Thoracic aorta (tissue), 2 donors: ENCODE measurements at regions not wholly inside any gene's neighbourhood (a gene's known extent, or its start where the extent isn't known, plus 50 kb on each side); places are given as distances from the start of the nearest gene placed in this dataset.
"Not testable (repeated sequence)": the region's sequence is repeated elsewhere in the genome, so short reads cannot be mapped to it uniquely, and the experiment has no call there.

ENCODE experiments used
- ATAC-seq: fragments of 150-250 bp; one replicate; pipeline ENCODE4 v1.8.0; 2017; ENCODE audit warnings: low read depth; ENCODE audit not compliant: insufficient number of reproducible peaks, low FRiP score
- DNase-seq: peaks from one replicate; pipeline ENCODE4 v3.0.0-alpha.2; 2020; ENCODE audit warnings: low spot score
- H3K27ac ChIP-seq, 2 donors: fragments of 200-600 bp; sonication (generic); 1 replicate in 1 of 2; 2 replicates in 1 of 2; pipeline ENCODE4 v1.5.1; 2016; ENCODE audit warnings: mild to moderate bottlenecking in 2 of 2, moderate library complexity in 2 of 2
- H3K27me3 ChIP-seq: fragments of 200-600 bp; sonication (generic); replicated peaks from 2 replicates; pipeline ENCODE4 v1.6.0; 2016; ENCODE audit warnings: mild to moderate bottlenecking; ENCODE audit not compliant: insufficient read depth
- H3K36me3 ChIP-seq: fragments of 200-600 bp; sonication (generic); one replicate; pipeline ENCODE4 v1.5.1; 2016
- H3K4me1 ChIP-seq, 2 donors: fragments of 200-600 bp; sonication (generic); 1 replicate in 1 of 2; 2 replicates in 1 of 2; pipeline versions ENCODE4 v1.5.1 to v1.6.0; 2016; ENCODE audit warnings: low read depth in 2 of 2, mild to moderate bottlenecking in 1 of 2; ENCODE audit not compliant: control insufficient read depth in 1 of 2
- H3K4me3 ChIP-seq: fragments of 200-600 bp; sonication (generic); 2 replicates; pipeline ENCODE4 v1.5.1; 2016; ENCODE audit warnings: mild to moderate bottlenecking
- H3K9me3 ChIP-seq: fragments of 200-600 bp; sonication (generic); 2 replicates; pipeline ENCODE4 v1.5.1; 2016
- TF ChIP-seq, protein P1 (sequence below): fragments of 200-600 bp; sonication (generic); IDR thresholded peaks from one replicate; pipeline ENCODE4 v1.5.1; 2019; ENCODE audit warnings: antibody characterized with exemption

DNA sequence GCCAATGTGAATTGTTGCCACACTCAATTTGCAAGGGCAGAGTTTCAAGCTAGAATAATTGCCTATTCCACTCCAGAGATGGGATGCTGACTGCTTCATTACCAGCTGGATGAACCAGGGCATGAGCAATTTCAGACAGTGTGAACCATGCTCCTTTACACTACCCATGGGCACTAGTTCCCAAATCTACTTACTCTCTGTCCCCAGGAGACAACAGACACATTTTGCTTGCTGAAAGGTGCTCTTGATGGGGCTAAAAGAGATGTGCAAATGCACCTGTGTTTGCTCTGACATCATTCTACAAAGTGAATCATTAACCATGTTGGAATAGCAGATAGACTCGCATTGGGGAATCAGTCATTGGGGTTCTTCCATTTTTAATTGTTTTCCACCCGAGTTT is 522.3 kb upstream of the NUDT12 start:
- ATAC-seq (no peak), DNase-seq (no peak)
- no peak overlapping the region for H3K4me3 ChIP-seq
- no peaks in the 10 kb centered on the region for H3K27me3 ChIP-seq
- no peaks in the 10 kb centered on the region for H3K4me1 ChIP-seq
- TF ChIP-seq, protein P1, sequence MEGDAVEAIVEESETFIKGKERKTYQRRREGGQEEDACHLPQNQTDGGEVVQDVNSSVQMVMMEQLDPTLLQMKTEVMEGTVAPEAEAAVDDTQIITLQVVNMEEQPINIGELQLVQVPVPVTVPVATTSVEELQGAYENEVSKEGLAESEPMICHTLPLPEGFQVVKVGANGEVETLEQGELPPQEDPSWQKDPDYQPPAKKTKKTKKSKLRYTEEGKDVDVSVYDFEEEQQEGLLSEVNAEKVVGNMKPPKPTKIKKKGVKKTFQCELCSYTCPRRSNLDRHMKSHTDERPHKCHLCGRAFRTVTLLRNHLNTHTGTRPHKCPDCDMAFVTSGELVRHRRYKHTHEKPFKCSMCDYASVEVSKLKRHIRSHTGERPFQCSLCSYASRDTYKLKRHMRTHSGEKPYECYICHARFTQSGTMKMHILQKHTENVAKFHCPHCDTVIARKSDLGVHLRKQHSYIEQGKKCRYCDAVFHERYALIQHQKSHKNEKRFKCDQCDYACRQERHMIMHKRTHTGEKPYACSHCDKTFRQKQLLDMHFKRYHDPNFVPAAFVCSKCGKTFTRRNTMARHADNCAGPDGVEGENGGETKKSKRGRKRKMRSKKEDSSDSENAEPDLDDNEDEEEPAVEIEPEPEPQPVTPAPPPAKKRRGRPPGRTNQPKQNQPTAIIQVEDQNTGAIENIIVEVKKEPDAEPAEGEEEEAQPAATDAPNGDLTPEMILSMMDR: no peak
- no peak overlapping the region for H3K27ac ChIP-seq
- H3K9me3 ChIP-seq: no peaks in the 10 kb centered on the region
- no peaks in the 10 kb centered on the region for H3K36me3 ChIP-seq

DNA sequence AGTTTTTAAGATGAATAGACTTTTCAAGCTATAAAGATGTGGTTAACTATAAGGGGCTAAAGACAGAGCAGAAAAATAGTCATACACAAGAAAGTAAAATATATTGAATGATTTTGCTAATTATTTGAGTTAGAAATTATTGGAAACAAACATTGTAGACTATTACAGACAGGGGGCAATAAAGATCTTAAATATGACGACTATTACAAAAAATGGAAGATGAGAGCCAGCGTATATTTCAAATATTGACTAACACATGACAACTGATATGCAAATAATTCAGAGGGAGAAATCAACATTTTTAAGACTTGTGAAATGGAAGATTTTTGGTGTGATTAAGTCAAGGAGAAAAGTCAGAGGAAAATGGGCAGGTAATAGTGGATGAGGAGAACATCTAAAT is 520.2 kb upstream of the NUDT12 start:
- H3K4me1 ChIP-seq: no peaks in the 10 kb centered on the region
- TF ChIP-seq, protein P1: no peak
- no peaks in the 10 kb centered on the region for H3K36me3 ChIP-seq
- no peak for ATAC-seq
- H3K27ac ChIP-seq: no peak overlapping the region
- no peaks in the 10 kb centered on the region for H3K9me3 ChIP-seq
- DNase-seq: no peak
- no peaks in the 10 kb centered on the region for H3K27me3 ChIP-seq
- no peak overlapping the region for H3K4me3 ChIP-seq

DNA sequence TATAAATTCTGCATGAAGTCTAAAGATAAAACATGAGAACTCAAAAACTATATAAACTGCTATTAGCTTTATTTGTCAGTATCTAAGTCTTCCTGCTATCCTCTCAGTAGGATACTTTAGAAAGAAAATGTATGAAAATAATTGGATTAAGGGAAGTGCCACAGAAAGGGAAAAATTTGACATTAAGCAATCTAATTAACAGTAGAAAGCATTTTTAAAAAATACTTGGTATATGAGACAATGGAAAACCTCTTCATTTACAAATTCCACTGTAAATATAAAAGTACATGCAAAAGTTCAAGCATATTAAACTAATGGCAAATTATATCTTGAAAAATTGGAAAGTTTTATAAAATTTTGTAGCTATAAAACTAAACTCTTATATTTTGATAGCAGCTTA is 518.6 kb upstream of the NUDT12 start:
- ATAC-seq: no peak
- no peak overlapping the region for H3K27ac ChIP-seq
- TF ChIP-seq, protein P1: no peak

DNA sequence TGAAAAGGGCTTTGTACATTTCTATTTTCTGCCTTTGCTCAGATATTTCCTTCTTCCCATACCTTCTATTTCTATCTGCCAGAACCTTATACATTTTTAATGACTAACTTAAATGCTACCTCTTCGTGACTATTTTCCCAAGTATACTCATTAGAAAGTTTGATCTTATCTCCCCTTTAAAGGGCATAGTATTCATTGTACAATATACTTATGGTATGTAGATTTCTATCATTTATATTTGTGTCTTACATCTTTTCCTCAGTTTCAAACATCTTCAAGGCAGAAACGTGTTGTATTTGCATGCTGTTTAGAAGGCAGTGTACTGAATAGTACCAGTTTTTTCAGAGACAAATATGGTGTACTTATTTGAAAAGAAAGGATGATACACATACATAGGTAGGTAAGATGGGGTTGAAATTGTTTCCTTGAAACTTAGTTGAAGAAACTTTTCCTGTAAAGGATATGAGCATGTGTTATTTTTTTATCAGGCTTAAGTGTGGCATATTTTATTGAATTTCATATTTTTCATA is 518.1 kb upstream of the NUDT12 start:
- no peak overlapping the region for H3K4me3 ChIP-seq
- H3K27ac ChIP-seq: no peak overlapping the region
- no peaks in the 10 kb centered on the region for H3K27me3 ChIP-seq
- DNase-seq (no peak), ATAC-seq (no peak)
- TF ChIP-seq, protein P1: no peak
- no peaks in the 10 kb centered on the region for H3K4me1 ChIP-seq
- H3K9me3 ChIP-seq: no peaks in the 10 kb centered on the region
- H3K36me3 ChIP-seq: no peaks in the 10 kb centered on the region

More for the DNA sequence above, 518.6 kb upstream of the NUDT12 start:
- Histone ChIP-seq H3K27me3 (no peaks in the 10 kb centered on the region), H3K4me3 (no peak overlapping the region), H3K36me3 (no peaks in the 10 kb centered on the region), H3K9me3 (no peaks in the 10 kb centered on the region), H3K4me1 (no peaks in the 10 kb centered on the region)
- no peak for DNase-seq

DNA sequence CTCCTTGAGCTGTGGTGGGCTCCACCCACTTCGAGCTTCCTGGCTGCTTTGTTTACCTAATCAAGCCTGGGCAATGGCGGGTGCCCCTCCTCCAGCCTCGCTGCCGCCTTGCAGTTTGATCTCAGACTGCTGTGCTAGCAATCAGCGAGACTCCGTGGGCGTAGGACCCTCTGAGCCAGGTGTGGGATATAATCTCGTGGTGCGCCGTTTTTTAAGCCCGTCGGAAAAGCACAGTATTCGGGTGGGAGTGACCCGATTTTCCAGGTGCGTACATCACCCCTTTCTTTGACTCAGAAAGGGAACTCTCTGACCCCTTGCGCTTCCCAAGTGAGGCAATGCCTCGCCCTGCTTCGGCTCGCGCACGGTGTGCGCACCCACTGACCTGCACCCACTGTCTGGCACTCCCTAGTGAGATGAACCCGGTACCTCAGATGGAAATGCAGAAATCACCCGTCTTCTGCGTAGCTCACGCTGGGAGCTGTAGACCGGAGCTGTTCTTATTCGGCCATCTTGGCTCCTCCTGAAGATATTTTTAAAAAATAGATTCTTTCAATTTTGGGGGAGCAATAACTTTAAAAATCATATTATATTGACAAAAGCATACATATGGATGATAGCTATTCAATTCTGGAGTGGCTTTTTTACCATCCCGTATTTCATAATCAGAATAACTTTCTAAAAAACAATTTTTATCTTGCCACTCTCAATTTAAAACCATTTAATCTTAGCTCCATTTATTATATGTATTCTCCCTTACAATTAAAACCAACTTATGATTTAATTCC is 517.5 kb upstream of the NUDT12 start:
- DNase-seq, H3K27ac ChIP-seq, H3K36me3 ChIP-seq, H3K27me3 ChIP-seq, H3K4me1 ChIP-seq, ATAC-seq, H3K9me3 ChIP-seq, H3K4me3 ChIP-seq: not testable (repeated sequence)
